ENCODE measurements at regions not wholly inside any gene's neighbourhood (a gene's known extent, or its start where the extent isn't known, plus 50 kb on each side); places are given as distances from the start of the nearest gene placed in this dataset.
"Not testable (repeated sequence)": the region's sequence is repeated elsewhere in the genome, so short reads cannot be mapped to it uniquely, and the experiment has no call there.

DNA sequence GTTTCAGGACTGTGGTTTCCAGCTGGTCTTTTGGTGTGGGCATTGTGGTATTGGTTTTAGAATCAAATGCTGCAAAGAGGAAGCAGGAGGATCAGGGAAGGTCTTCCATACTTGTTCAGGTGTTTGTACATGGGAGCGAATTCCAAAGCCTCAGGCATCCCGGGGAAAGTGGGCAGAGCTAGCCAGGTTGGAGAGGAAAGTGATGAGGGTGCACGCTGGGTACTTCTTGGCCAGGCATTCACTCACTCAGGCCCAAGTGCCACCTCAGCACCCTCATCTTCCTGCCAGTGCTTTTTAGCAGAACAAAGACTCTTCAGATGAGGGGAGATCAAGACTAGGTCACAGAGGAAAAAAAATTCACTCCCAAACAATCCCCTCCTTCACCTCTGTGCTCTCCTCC is 241.1 kb upstream of the TBX18 start:
- peak; percentile 15 for DNase-seq

DNA sequence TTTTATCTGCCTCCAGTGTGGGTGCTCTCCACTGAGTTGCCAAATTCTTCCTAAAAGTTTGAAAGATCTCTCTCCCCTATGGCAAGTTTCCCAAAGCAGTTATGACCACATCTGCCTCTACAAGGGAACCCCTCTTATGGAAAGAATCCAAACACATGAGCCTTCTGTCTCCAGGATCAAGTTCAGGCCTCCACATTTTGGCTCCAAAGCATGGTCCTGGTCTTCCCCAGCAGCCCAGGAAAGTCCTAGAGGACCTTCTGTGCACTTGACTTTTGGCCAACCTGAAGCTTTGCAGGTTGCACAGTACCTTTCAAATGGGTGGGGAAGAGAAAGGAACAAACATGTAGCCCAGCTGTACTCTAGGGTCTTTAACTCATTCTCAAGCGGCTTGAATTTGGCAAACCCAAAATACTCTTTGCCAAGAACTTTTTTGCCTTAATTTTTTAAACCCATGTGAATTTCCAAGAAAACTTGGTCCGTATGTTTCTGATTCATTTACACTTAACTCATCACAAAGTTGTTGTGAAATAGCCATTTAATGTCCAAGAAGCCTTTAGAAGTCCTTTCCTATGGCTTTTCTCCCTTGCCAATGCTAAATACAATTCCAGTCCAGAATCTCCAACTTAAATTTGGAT is 240.1 kb upstream of the TBX18 start:
- DNase-seq = no peak

DNA sequence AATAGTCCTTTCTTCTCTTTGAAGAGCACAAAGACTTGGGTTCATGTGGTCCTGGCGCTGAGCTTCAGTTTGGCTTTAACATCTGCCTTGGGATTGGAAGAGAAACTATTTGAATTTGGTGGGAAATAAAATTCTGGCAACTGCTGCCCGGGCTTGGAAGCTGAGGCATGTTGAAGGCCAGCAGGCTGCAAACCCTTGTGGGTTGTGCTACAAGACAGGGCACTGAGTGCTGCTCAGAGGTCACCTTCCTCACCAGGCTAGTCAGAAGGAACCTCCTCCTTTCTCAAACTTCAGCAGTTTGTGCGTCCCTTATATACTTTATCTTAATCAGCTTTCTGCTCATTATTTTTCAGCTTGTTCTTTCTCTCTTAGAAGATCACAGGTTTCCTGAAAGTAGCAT is 238.4 kb upstream of the TBX18 start:
- no peak for DNase-seq

DNA sequence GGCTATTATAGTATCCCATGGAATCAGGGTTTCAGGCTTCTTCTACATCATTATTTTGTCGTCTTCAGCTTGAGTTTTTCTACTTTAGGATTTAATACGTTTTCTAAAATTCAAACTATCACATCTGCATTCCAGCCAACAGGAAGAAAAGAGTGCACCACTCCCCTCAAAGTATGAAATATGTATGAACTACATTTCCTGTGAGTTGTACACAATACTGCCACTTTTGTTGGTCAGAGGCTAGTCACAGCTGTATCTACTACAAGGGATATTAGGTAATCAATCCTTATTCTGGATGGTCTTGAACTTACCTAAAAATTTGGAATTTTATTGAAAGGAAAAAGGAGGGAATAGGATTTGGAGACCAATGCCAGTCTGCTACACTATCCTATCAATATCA is 235.6 kb upstream of the TBX18 start:
- no peak for DNase-seq

DNA sequence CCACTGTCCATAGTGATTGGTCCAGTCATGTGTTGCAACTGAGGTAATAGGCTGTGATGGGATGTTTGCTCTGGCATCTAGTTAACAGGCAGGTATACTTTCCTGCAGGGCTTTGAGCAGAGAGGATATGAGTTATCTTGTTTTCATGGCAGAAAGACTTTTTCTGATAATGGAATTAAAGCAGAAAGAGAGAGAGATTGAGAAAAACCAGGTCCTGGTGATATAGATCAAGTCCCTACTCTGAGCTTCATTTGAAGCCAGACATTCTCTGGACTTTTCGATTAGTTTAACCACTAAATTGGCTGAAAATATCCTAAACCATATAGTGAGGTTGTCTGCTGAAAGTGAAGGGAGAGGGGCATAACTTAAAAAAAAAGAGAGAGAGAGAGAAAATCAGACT is 233.8 kb upstream of the TBX18 start:
- no peak for DNase-seq

DNA sequence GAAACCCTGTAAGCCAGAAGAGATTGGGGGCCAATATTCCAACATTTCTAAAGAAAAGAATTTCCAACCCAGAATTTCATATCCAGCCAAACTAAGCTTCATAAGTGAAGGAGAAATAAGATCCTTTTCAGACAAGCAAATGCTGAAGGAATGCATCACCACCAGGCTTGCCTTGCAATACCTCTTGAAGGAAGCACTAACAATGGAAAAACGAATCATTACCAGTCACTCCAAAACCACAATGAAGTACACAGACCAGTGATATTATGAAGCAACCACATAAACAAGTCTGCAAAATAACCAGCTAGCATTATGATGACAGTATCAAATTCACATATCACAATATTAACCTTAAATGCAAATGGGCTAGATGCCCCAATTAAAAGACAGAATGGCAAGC is 224.4 kb upstream of the TBX18 start:
- DNase-seq = not testable (repeated sequence)

DNA sequence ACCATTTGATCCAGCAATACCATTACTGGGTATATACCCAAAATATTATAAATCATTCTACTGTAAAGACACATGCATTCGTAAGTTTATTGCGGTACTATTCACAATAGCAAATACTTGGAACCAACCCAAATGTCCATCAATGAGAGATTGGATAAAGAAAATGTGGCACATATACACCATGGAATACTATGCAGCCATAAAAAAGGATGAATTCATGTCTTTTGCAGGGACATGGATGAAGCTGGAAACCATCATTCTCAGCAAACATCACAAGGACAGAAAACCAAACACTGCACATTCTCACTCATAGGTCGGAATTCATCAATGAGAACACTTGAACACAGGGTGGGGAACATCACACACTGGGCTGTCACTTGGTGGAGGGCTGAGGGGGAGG is 221.1 kb upstream of the TBX18 start:
- not testable (repeated sequence) for DNase-seq

DNA sequence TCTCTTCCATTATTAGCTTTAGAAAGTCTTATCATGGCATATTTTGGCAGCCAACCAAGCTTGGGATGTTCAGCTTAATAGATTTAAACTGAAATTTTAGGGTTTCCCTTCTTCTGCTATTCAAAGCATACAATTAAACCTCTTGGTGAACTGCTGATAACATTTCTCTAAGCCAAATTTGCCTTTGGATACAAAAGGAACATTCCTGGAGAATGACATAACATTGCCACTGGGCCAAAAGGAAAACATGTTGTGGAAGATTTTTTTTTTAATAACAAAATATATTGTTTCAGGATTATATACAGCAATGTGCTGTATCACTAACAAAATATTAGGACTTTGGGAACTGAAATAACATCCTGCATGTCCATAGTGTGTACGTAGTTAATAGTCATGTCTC is 215.1 kb upstream of the TBX18 start:
- no peak for DNase-seq

DNA sequence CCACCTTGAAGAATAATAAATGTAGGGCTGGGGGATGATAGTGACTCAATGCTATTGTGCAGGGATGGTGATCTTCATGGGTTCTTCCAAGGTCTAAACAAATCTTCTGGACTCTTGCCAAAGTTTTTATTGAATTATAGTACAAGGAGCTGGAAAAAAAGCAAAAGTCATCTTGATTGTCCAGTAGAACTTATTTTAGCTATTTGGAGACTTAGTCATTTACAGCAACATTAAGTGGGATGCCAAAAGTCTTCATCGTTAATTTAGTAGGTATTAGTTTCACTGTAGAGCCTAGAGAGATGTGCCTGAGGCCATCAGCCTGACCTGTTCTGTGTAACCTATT is 212.9 kb upstream of the TBX18 start:
- no peak for DNase-seq

DNA sequence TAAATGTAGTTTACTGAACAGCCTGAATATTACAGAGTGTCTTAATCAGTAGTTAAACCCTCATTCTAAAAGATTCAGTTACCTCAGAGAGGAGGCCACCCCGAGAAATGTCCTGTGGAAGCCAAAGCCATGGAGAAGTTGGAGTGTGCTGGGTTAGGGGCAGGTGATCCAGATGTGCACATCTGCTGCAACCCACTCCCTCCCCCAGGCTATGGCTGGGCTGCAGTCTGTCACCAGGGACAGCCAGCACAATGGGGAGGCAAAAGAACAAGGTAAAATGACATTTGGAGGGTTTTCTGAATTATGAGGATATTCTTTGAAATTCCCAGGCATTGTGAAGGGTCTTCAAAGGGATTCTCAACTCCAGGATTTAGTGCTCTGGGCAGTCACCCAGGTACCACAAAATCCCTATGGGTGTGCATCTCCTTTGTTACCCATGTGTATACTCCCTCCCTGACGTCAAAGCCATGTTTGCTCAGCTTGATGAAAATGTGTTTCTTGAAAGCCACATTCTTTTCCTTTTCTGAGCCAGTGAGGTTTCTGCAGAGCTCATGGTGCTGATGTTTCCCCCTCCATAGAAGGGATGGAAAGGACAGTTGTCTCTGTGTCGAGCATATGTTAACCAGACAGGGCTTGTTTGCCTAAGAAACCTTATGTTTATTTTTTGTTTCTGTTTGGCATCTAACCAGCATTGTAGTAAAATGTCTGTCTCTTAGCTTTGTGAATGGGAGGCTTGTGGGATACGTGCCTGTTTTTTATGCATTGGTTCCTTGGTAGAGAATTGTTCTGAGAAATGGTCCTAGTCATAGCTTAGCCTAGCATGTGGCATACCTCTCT is 212.3 kb upstream of the TBX18 start:
- DNase-seq = peak; percentile 65

DNA sequence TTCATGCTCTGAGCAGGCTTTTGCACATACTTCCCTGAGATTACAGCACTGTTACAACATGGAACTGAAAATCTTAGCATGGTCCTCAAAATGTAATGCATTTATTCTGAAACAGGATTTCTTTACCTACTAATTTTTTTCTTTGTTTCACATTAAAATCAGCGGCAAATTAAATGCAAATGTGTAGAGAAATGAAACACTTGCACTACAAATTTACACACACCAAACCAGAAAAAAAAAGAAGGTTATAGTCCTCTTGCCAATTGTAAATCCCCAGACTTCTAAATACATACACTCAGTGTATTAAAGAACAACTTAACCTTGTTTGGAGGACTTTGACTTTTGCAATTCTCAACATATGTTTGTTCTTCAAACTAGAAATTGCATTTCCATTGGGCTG is 210.9 kb upstream of the TBX18 start:
- no peak for DNase-seq

DNA sequence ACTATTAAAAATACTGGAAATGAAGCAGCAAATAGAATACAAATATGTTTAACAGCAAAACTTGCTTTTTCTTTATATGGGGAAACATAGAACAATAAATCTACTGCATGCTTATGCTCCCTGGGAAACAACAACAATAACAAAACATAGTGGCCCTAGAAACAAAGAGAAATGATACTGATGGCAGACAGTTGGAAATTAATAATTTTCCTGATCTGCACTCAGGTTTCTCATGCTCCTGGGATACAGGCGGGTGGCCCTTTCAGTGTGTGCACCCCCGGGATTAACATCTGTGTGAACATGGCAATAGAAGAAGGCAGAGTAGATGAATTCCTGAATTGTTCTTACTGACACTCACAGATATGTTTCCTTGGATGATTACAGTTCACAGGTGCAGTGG is 209.2 kb upstream of the TBX18 start:
- DNase-seq = no peak

DNA sequence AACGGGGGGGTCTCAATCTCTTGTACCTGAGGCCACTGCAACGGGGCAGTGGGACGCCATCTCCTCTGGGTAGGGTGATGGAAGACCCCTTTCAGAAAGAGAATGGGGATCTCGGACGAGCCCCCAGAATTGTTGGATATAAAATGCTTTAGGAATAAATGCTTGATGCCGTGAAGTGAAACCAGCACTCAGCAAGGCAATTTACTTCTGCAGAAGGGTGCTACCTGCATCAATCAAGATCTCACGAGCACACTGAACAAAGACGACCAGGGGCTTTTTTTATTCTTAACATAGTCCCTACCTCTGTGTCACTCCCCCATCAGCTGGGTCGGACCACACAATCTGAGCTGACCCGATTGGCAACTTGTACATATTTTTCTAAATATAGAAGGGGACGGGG is 203.6 kb upstream of the TBX18 start:
- DNase-seq = no peak

DNA sequence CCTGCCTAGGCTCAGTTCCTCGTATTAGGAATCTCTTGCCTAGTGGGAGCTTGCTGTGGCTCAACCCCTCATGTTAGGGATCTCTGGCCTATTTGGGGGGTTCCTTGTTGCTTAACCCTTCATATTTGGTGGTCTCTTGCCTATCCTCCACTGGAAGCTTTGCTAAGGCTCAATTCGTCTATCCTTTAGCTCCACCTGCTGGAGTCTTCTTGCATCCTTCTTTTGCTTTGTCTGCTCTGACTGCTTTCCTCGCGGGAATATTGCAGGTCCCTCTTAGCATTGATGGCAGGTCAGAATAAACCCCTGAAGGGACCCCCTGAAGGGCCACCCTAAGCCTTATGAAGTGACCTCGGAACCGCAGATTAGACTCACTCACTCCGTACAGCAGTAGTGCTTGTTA is 203.0 kb upstream of the TBX18 start:
- DNase-seq = peak; percentile 74

DNA sequence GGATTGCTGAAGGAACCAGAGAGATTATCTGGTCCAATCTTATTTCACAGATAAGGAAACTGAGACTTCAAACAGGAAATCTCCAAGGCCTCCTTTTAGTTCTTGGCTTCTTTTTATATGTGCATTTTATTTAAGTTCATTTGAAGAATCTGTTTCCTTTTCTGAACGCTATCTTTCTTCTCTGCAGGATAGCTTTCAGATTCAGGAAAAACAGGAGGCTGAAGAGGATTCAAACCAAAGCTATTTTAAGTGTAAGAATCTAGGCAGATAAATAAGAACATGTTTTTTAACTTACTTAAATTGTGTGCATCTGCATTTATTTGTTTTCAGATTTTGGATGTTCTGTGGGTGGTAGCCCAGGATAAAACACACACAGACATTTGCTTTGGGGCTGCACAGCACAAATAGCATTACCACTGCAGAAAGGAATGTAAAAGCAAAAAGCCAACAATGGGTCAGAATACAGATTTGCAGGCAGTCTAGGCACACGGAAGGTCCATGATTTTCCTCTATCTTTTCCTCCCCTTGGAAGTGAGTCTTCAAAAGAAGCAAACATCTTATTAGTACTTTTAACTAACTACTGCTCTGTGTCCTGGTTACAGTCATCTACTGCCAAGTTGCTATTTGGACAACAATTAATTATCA is 188.8 kb upstream of the TBX18 start:
- no peak for DNase-seq

DNA sequence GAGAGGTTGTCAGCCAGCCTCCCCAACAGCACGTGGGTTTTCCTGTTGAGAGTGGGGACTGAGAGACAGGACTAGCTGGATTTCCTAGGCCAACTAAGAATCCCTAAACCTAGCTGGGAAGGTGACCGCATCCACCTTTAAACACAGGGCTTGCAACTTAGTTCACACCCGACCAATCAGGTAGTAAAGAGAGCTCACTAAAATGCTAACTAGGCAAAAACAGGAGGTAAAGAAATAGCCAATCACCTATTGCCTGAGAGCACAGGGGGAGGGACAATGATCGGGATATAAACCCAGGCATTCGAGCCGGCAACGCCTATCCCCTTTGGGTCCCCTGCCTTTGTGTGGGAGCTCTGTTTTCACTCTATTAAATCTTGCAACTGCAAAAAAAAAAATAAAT is 180.5 kb upstream of the TBX18 start:
- not testable (repeated sequence) for DNase-seq

DNA sequence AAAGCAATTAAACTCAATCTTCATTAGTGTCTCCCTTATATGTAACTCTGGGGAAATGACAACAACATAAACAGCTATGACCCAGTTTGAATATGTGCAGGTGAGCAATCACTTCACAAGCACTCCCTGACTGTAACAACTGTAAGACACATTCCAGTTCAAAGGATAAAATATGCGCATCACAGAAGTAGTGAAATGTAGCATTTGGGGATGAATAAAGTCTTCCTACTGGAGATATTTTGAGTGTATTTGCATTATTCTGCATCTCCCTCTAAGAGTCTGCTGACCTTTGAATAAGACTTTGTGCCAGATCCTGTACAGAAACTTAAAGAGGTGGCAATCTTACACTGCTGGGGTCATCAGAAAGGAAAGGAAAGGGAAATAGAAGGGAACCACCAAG is 179.5 kb upstream of the TBX18 start:
- DNase-seq = no peak

DNA sequence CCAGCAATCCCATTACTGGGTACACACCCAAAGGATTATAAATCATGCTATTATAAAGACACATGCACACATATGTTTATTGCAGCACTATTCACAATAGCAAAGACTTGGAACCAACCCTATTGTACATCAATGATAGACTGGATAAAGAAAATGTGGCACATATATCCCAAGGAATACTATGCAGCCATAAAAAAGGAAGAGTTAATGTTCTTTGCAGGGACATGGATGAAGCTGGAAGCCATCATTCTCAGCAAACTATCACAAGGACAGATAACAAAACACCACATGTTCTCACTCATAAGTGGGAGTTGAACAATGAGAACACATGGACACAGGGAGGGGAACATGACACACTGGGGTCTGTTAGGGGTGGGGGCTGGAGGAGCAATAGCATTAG is 177.2 kb upstream of the TBX18 start:
- DNase-seq = not testable (repeated sequence)

DNA sequence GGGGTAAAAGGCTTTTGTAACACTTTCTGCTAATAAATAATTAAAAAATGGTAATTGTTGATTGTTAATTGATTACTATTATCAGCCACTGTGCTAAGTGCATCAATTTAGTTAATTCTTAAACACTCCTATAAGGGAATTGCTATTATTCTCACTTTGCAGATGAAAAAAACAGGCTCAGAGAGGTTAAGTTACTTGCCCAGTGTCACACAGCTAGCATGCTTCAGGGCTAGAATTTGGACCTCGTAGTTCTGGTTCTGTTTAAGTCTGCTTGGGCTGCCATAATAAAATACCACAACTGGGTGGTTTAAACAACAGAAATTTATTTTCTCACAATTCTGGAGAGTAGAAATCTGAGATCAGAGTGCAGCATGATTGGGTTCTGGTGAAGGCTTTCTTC is 164.8 kb upstream of the TBX18 start:
- DNase-seq = no peak

DNA sequence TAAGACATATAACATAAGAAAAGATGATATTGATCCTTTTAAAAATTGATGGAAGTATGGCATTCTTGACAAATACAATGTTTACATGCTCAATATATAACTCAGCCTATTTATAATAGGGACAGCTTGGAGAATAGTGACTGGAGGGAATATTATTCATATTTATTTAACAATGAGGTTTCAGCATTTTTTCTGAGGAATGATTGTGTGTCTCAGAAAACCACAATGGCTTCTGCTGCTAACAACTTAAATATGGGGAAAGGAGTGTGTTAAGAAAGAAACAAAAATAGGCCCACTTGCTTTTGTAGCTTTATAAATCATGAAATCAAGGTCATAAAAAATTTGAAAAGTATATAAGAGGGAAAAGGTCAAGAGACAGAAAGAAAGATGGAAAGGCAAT is 163.2 kb upstream of the TBX18 start:
- no peak for DNase-seq

DNA sequence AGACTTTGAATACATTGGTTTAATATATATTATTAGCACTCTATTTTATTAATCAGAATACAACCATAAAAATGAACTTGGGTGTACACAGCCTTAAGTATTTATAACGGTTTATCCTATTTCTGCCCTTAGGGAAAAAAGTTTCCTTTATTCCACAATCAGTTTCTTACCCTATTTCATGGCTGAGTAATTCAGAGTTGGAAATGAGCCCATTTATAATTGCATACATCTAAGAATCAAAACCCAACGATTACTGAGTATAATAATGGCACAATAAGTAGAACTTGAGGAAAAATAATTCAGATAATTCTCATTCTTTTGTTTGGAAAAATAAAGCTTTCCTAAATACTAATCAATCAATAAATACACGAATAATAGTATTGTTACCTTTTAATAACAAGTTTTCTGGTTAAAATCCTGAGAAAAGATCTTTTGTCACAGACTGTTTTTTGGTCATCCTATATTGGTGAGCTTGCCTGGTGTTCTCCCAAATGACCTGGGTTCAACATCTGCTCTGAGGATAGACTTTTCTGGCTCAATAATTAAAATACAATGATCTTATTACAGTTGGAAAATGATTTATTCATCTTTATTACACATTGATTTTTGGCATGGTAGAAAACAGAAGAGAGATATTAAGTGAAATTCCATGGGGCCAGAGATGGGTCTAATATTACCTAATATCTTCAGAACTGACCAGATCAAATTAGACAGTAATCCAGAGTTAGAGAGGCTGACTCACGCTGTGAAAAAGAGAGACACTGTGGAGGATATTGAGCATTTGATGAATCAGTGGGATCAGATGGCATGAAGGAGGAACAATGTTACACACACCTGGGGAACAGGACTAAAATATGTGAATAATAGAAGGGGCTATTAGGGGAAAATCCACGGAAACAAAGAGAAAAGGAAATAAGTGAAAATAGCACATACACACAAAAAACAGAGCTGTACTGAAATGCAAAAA is 162.1 kb upstream of the TBX18 start:
- peak; percentile 62 for DNase-seq

DNA sequence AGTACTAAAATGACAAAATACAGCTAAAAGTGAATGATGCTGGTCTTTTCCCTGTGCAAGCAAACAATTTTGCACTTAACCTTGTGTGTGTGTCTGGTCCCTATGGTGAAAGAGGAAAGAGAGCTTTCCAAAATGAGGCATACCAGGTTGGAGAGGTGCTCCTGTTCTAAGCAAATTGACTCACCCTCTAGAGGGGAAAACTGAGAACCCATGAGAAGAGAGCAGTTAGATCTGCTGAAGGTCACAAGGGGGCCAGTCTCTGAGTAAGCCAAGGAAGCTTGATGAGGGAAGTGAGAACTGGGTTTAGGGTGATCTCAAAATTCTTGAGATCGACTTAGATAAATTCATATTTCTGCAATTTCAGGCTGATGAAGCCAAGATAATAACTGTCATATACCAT is 157.5 kb upstream of the TBX18 start:
- no peak for DNase-seq

DNA sequence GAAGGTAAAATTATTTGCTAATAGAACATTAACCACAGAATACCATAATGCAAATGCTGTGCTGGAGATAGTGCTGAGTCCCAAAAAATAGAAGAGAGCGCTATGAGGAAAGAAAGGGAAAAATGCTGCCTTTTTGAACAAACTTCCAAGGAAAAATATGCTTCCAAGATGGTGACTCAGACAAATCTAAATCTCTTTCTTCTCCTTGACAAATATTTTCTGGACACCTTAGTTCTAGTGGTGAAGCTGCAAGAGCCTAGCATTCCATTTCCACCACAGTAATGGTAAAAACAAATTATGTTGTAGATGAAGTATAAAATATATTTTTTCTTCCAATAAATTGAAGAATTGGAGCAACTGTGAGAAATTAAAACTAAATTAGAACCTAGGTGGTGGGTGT is 155.6 kb upstream of the TBX18 start:
- no peak for DNase-seq
